Tibial nerve (tissue), 4 donors: ENCODE measurements at regions not wholly inside any gene's neighbourhood (a gene's known extent, or its start where the extent isn't known, plus 50 kb on each side); places are given as distances from the start of the nearest gene placed in this dataset.

Source experiments
- DNase-seq, 2 donors: peaks; one replicate each; pipeline ENCODE4 v3.0.0-alpha.2; 2019; ENCODE audit warnings: low spot score in 2 of 2
- H3K27ac ChIP-seq, 4 donors: fragments of 200-600 bp; sonication (generic) in 3 of 4; one replicate each; pipeline ENCODE4 v1.5.1; 2017 to 2019; ENCODE audit warnings: mild to moderate bottlenecking in 1 of 4
- H3K27me3 ChIP-seq, 2 donors: fragments of 200-600 bp; sonication (generic) in 1 of 2; one replicate each; pipeline versions ENCODE4 v1.5.1 to v1.6.0; 2017 to 2019
- H3K36me3 ChIP-seq, 3 donors: fragments of 200-600 bp; sonication (generic); one replicate each; pipeline ENCODE4 v1.5.1; 2018 to 2019
- H3K4me1 ChIP-seq, 4 donors: fragments of 200-600 bp; sonication (generic) in 3 of 4; one replicate each; pipeline ENCODE4 v1.5.1; 2017 to 2019
- H3K4me3 ChIP-seq, 4 donors: fragments of 200-600 bp; sonication (generic) in 3 of 4; one replicate each; pipeline ENCODE4 v1.5.1; 2017 to 2019; ENCODE audit warnings: mild to moderate bottlenecking in 1 of 4, moderate library complexity in 1 of 4
- H3K9me3 ChIP-seq, 4 donors: fragments of 200-600 bp; sonication (generic) in 3 of 4; one replicate each; pipeline ENCODE4 v1.5.1; 2017 to 2019
- EP300 ChIP-seq, 2 donors: sonication (generic); formaldehyde crosslinking; IDR thresholded peaks; one replicate each; pipeline ENCODE4 v1.6.1; 2017; ENCODE audit warnings: antibody characterized with exemption in 2 of 2, mild to moderate bottlenecking in 1 of 2
- POLR2A ChIP-seq, 2 donors: fragments of 450-650 bp; IDR thresholded peaks; one replicate each; pipeline ENCODE4 v1.6.1; 2017; ENCODE audit warnings: antibody characterized with exemption in 2 of 2, mild to moderate bottlenecking in 2 of 2, moderate library complexity in 2 of 2
- WGBS, 2 donors: methylation state at CpG; one replicate each; pipeline ENCODE4 v1.1.5; 2018; 5-methylcytosine and 5-hydroxymethylcytosine counted together
- TF ChIP-seq, protein P1 (sequence below), 5 experiments: fragments of 200-600 bp in 3 of 5; fragments of 450-650 bp in 2 of 5; sonication (generic) in 3 of 5; IDR thresholded peaks; one replicate each; pipeline ENCODE4 v1.5.1; 2016 to 2019; ENCODE audit warnings: antibody characterized with exemption in 5 of 5, mild to moderate bottlenecking in 3 of 5, moderate library complexity in 2 of 5

GRCh38 chr5:18807256-18808149, 1173.2 kb downstream of the TAF11L14 start:
- 83 to 87% methylated on average over 10 of the region's 10 CpGs for WGBS, 2 donors
- Histone ChIP-seq H3K27me3 (no peaks in the 10 kb centered on the region), H3K4me3 (no peak overlapping the region), H3K36me3 (no peaks in the 10 kb centered on the region), H3K9me3 (no peaks in the 10 kb centered on the region), H3K4me1 (no peaks in the 10 kb centered on the region), H3K27ac (no peak overlapping the region)
- DNase-seq, result no peak
- TF ChIP-seq, protein P1, sequence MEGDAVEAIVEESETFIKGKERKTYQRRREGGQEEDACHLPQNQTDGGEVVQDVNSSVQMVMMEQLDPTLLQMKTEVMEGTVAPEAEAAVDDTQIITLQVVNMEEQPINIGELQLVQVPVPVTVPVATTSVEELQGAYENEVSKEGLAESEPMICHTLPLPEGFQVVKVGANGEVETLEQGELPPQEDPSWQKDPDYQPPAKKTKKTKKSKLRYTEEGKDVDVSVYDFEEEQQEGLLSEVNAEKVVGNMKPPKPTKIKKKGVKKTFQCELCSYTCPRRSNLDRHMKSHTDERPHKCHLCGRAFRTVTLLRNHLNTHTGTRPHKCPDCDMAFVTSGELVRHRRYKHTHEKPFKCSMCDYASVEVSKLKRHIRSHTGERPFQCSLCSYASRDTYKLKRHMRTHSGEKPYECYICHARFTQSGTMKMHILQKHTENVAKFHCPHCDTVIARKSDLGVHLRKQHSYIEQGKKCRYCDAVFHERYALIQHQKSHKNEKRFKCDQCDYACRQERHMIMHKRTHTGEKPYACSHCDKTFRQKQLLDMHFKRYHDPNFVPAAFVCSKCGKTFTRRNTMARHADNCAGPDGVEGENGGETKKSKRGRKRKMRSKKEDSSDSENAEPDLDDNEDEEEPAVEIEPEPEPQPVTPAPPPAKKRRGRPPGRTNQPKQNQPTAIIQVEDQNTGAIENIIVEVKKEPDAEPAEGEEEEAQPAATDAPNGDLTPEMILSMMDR (IDR thresholded peaks at IDR 0.05), result no peak
- TF ChIP-seq POLR2A (IDR thresholded peaks at IDR 0.05), result no peak
- no peak for TF ChIP-seq EP300 (IDR thresholded peaks at IDR 0.05)

DNA sequence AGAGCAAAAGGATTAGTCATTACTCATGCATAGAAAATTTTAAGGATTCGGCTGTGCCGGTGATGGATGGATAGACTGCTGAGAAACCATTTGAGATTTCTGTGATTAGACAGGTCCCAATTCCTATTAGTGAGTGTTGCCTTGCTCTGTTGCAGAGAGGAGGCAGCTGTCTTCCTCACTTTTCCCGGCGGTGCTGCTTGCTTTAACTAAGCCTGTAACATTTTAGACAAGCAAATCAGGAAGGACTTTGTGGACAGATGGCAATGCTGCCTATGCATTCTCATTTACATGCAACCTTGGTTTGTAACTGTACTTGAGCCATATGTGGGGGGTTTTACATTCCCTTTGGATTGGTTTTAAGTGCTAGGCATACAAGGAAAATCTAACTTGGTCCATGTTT, 1176.3 kb downstream of the CDH18 start:
- Histone ChIP-seq H3K36me3 (no peaks in the 10 kb centered on the region), H3K4me1 (no peaks in the 10 kb centered on the region), H3K9me3 (no peaks in the 10 kb centered on the region), H3K27ac (no peak overlapping the region), H3K27me3 (no peaks in the 10 kb centered on the region), H3K4me3 (no peak overlapping the region)
- TF ChIP-seq, protein P1 (IDR thresholded peaks at IDR 0.05), result no peak
- TF ChIP-seq EP300 (IDR thresholded peaks at IDR 0.05) (no peak), POLR2A (IDR thresholded peaks at IDR 0.05) (no peak)
- no peak for DNase-seq
- WGBS, 2 donors, result 65 to 73% methylated on average over 4 of the region's 4 CpGs

DNA sequence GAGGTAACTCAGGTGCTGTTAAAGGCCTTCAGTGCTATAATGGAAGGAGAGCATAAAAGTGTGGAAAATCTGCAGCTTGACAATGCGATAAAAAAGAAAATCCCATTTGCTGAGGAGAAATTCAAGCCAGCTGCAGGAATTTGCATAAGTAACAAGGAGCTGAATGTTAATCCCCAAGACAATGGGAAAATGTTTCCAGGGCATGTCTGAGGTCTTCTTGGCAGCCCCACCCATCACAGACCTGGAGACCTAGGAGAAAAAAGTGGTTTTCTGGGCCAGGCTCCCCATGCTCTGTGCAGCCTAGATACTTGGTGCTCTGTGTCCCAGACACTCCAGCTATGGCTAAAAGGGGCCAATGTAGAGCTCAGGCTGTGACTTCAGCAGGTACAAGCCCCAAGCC, 1159.6 kb downstream of the CDH18 start:
- H3K27me3 ChIP-seq, result no peaks in the 10 kb centered on the region
- H3K9me3 ChIP-seq, result no peaks in the 10 kb centered on the region

DNA sequence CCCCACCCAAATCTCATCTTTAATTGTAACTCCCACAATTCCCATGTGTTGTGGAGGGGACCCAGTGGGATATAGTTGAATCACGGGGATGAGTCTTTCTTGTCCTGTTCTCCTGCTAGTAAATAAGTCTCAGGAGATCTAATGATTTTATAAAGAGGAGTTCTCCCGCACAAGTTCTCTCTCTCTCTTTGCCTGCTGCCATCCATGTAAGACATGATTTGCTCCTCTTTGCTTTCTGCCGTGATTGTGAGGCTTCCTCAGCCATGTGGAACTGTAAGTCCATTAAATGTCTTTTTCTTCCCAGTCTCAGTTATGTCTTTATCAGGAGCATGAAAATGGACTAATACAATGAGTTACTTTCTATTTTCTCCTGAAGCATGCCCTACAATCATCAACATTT, 1158.5 kb downstream of the CDH18 start:
- Histone ChIP-seq H3K4me1 (no peaks in the 10 kb centered on the region), H3K27ac (no peak overlapping the region), H3K4me3 (no peak overlapping the region), H3K27me3 (no peaks in the 10 kb centered on the region), H3K36me3 (no peaks in the 10 kb centered on the region), H3K9me3 (no peaks in the 10 kb centered on the region)
- WGBS, 2 donors, result 90 to 92% methylated on average over 3 of the region's 3 CpGs
- DNase-seq, result no peak
- TF ChIP-seq POLR2A (IDR thresholded peaks at IDR 0.05) (no peak), EP300 (IDR thresholded peaks at IDR 0.05) (no peak)
- TF ChIP-seq, protein P1 (IDR thresholded peaks at IDR 0.05), result no peak

More for the DNA sequence above, 1159.6 kb downstream of the CDH18 start:
- TF ChIP-seq EP300 (IDR thresholded peaks at IDR 0.05) (no peak), POLR2A (IDR thresholded peaks at IDR 0.05) (no peak)
- TF ChIP-seq, protein P1 (IDR thresholded peaks at IDR 0.05), result no peak
- Histone ChIP-seq H3K4me3 (no peak overlapping the region), H3K36me3 (no peaks in the 10 kb centered on the region), H3K4me1 (no peaks in the 10 kb centered on the region), H3K27ac (no peak overlapping the region)
- 97 to 100% methylated on average over 1 of the region's 1 CpG for WGBS, 2 donors
- DNase-seq, result no peak

- 57 to 63% methylated on average over 2 of the region's 2 CpGs for WGBS, 2 donors
- Histone ChIP-seq H3K4me1 (no peaks in the 10 kb centered on the region), H3K27ac (no peak overlapping the region), H3K36me3 (no peaks in the 10 kb centered on the region), H3K4me3 (no peak overlapping the region), H3K9me3 (peaks cover 0 to 2% (median 0%) of the 10 kb centered on the region in 4 donors), H3K27me3 (no peaks in the 10 kb centered on the region)
- TF ChIP-seq POLR2A (IDR thresholded peaks at IDR 0.05), result no peak
- TF ChIP-seq EP300 (IDR thresholded peaks at IDR 0.05), result no peak
- TF ChIP-seq, protein P1 (IDR thresholded peaks at IDR 0.05), result no peak
- DNase-seq, result no peak
Observed at GRCh38 chr5:18850216-18850615, 1137.8 kb downstream of the CDH18 start.
